OCI-LY7 (cell line): ENCODE measurements at regions not wholly inside any gene's neighbourhood (a gene's known extent, or its start where the extent isn't known, plus 50 kb on each side); places are given as distances from the start of the nearest gene placed in this dataset.

ENCODE experiments used
- CTCF ChIP-seq: fragments of 200-600 bp; sonication (generic); conservative IDR thresholded peaks from 2 replicates; pipeline ENCODE4 v1.5.1; 2014; ENCODE audit warnings: mild to moderate bottlenecking, antibody characterized with exemption, low read length, moderate library complexity, mixed read lengths
- EZH2phosphoT487 ChIP-seq: fragments of 200-600 bp; sonication (generic); IDR thresholded peaks from 2 replicates; pipeline ENCODE4 v1.6.1; 2018; ENCODE audit warnings: low read depth, borderline replicate concordance, mild to moderate bottlenecking, mixed run types, antibody characterized with exemption, low read length, moderate library complexity, mixed read lengths

- TF ChIP-seq CTCF (no peak), EZH2phosphoT487 (no peak)
Observed at GRCh38 chr1:165965857-165966256, 138.4 kb downstream of the UCK2 start.
